HFF-Myc (cell line): ENCODE measurements at regions not wholly inside any gene's neighbourhood (a gene's known extent, or its start where the extent isn't known, plus 50 kb on each side); places are given as distances from the start of the nearest gene placed in this dataset.

Source experiments
- DNase-seq: peaks from one replicate; pipeline ENCODE4 v3.0.0-alpha.2; 2011; ENCODE audit warnings: low read depth; ENCODE audit errors: extremely low read depth
- H3K4me3 ChIP-seq: replicated peaks from 2 replicates; pipeline ENCODE4 v1.5.1; 2011; ENCODE audit warnings: low read depth, mild to moderate bottlenecking, control low read depth, low read length
- CTCF ChIP-seq: IDR thresholded peaks from 2 replicates; pipeline ENCODE4 v1.5.1; 2012; ENCODE audit warnings: mild to moderate bottlenecking, low read depth, low read length, control low read depth; ENCODE audit errors: missing control alignments

- H3K4me3 ChIP-seq: no peak overlapping the region
- TF ChIP-seq CTCF: no peak
Observed at GRCh38 chr12:123041042-123041531, 60.6 kb downstream of the ARL6IP4 start.

GRCh38 chr12:123040106-123040505, 59.6 kb downstream of the ARL6IP4 start:
- no peak overlapping the region for H3K4me3 ChIP-seq
- no peak for TF ChIP-seq CTCF
- DNase-seq: no peak

More at GRCh38 chr12:123041042-123041531, 60.6 kb downstream of the ARL6IP4 start:
- no peak for DNase-seq

- no peak for DNase-seq
- no peak overlapping the region for H3K4me3 ChIP-seq
- no peak for TF ChIP-seq CTCF
Observed at GRCh38 chr12:123038966-123039365, 58.5 kb downstream of the ARL6IP4 start.

- H3K4me3 ChIP-seq: no peak overlapping the region
- DNase-seq: no peak
- no peak for TF ChIP-seq CTCF
Observed at GRCh38 chr12:123038486-123038885, 58.0 kb downstream of the ARL6IP4 start.

- TF ChIP-seq CTCF: no peak
- no peak overlapping the region for H3K4me3 ChIP-seq
- no peak for DNase-seq
Observed at GRCh38 chr12:123037791-123038190, 57.3 kb downstream of the ARL6IP4 start.

- no peak overlapping the region for H3K4me3 ChIP-seq
- TF ChIP-seq CTCF: no peak
- no peak for DNase-seq
Observed at GRCh38 chr12:123036466-123037285, 56.2 kb downstream of the ARL6IP4 start.
